ENCODE measurements at regions not wholly inside any gene's neighbourhood (a gene's known extent, or its start where the extent isn't known, plus 50 kb on each side); places are given as distances from the start of the nearest gene placed in this dataset.
"Not testable (repeated sequence)": the region's sequence is repeated elsewhere in the genome, so short reads cannot be mapped to it uniquely, and the experiment has no call there.

DNA sequence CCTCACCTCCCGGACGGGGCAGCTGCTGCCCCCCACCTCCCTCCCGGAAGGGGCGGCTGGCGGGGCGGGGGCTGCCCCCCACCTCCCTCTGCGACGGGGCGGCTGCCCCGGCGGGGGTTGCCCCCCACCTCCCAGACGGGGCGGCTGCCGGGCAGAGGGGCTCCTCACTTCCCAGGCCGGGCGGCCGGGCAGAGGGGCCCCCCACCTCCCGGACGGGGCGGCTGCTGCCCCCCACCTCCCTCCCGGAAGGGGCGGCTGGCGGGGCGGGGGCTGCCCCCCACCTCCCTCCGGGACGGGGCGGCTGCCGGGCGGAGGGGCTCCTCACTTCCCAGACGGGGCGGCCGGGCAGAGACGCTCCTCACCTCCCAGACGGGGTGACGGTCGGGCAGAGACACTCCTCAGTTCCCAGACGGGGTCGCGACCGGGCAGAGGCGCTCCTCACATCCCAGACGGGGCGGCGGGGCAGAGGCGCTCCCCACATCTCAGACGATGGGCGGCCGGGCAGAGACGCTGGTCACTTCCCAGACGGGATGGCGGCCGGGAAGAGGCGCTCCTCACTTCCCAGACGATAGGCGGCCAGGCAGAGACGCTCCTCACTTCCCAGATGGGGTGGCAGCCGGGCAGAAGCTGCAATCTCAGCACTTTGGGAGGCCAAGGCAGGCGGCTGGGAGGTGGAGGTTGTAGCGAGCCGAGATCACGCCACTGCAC lies 1218.8 kb downstream of the GATA3 start:
- not testable (repeated sequence) for DNase-seq (ENCODE audit: extremely low read depth in 1 of 11, low read depth in 9 of 11, low spot score in 4 of 11)

- no peak for DNase-seq (ENCODE audit: extremely low read depth in 1 of 11, low read depth in 9 of 11, low spot score in 4 of 11)
Measured at GRCh38 chr10:9274206-9274755, 1219.8 kb downstream of the GATA3 start.

DNA sequence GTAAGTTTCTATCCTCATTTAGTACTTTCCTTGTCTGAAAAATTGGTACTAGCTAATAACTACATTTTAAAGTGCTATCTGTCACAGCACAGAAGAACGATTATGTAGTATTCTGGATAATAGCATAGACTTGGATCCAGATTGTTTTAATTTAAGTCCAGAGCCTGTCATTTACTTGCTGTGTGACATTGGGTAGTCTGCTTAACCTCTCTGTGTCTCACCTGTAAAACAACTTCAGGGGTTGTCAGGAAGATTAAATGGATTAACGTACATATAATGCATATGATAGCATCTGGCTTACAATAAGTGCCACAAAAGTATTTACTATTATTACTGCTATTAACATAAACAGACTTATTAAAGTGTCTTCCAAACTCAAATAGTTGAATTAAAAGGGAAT lies 1221.4 kb downstream of the GATA3 start:
- DNase-seq (ENCODE audit: extremely low read depth in 1 of 11, low read depth in 9 of 11, low spot score in 4 of 11) = no peak

GRCh38 chr10:9285690-9286089 lies 1231.2 kb downstream of the GATA3 start:
- DNase-seq (ENCODE audit: extremely low read depth in 1 of 11, low read depth in 9 of 11, low spot score in 4 of 11) = no peak

GRCh38 chr10:9289811-9290210 lies 1235.3 kb downstream of the GATA3 start:
- DNase-seq (ENCODE audit: extremely low read depth in 1 of 11, low read depth in 9 of 11, low spot score in 4 of 11) = no peak

DNA sequence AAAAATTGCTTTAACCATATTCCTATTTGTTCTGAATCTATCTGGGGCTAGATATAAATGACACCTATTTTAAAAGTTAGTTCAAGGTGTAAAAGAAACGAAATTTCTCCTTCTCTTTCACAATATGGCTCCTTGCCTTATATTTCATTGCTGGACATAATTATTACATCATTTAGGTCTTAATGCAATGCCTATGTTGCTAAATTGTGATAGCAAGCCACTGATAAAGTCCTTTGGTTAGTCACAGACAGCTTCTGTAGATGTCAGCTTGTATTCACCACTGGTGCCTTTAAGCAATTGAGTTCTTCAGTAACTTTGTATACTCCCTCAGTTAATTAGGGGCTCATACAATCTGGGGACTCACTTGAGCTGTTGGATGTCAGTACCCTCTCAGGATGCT lies 1236.6 kb downstream of the GATA3 start:
- DNase-seq (ENCODE audit: extremely low read depth in 1 of 11, low read depth in 9 of 11, low spot score in 4 of 11) = no peak

- no peak for DNase-seq (ENCODE audit: extremely low read depth in 1 of 11, low read depth in 9 of 11, low spot score in 4 of 11)
Measured at GRCh38 chr10:9294132-9294663, 1239.7 kb downstream of the GATA3 start.

- no peak for DNase-seq (ENCODE audit: extremely low read depth in 1 of 11, low read depth in 9 of 11, low spot score in 4 of 11)
Measured at GRCh38 chr10:9294865-9295264, 1240.4 kb downstream of the GATA3 start.

GRCh38 chr10:9296190-9296589 lies 1241.7 kb downstream of the GATA3 start:
- no peak for DNase-seq (ENCODE audit: extremely low read depth in 1 of 11, low read depth in 9 of 11, low spot score in 4 of 11)

GRCh38 chr10:9297580-9297979 lies 1243.1 kb downstream of the GATA3 start:
- no peak for DNase-seq (ENCODE audit: extremely low read depth in 1 of 11, low read depth in 9 of 11, low spot score in 4 of 11)

DNA sequence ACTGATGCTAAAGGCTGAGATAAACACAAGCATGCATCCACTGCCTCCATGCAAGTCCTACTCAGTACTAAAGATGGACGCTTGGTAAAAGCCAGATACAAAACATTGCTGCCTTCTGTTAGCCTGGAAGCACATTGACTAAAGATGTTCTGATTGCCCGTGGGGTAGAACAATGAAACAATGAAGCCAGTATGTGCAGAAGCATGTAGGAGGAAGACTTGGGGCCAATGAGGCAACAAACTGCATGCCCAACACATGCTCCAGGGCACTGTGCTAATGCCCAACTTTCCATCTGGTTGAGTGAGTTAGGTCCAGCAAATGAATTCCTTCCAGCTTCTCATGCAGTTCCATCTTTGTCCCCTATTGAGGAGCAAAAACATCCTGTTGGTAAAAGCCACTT lies 1245.5 kb downstream of the GATA3 start:
- no peak for DNase-seq (ENCODE audit: extremely low read depth in 1 of 11, low read depth in 9 of 11, low spot score in 4 of 11)

DNA sequence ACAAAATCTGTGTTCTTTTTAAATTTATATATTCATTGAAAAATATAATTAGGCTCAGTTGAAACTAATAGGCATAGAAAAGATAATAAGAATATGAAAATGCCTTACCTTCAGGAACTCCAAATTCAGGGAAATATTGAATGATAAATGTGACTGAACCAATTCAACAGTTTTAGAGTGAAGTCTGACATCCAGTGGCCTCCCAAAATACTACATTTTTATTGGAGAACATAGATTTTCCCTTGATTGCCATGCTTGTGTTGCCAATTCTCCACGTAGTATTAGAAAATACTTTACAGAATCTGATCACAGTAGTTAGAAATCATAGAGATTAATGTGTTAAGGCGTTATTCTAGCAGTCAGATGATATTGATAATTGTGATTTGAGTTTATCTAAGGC lies 1246.7 kb downstream of the GATA3 start:
- no peak for DNase-seq (ENCODE audit: extremely low read depth in 1 of 11, low read depth in 9 of 11, low spot score in 4 of 11)

DNA sequence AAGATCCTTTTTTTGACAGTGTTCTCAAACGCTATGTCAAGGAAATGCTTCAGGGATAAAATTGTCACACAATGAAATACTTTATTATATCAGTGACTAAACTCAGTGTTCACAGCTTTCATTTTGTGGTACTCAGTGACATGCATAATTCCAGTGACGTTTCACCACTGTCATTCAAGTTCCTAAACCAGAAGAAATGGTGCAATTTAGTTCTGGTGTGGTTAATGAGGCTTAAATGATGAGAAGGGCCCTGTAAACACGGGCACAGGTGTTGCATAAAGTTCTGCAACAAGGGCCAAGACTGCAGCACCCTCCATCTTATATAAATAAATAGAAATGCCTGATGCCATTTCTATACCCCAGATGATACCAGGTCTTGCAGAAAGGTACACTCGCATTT lies 1247.1 kb downstream of the GATA3 start:
- no peak for DNase-seq (ENCODE audit: extremely low read depth in 1 of 11, low read depth in 9 of 11, low spot score in 4 of 11)

- DNase-seq (ENCODE audit: extremely low read depth in 1 of 11, low read depth in 9 of 11, low spot score in 4 of 11) = peak in 10 of 11 donors; percentile 33 to 61 (median 51)
Measured at GRCh38 chr10:9302140-9302746, 1247.8 kb downstream of the GATA3 start.

GRCh38 chr10:9305018-9305655 lies 1250.6 kb downstream of the GATA3 start:
- peak in 2 of 11 donors; percentile 28 to 32 for DNase-seq (ENCODE audit: extremely low read depth in 1 of 11, low read depth in 9 of 11, low spot score in 4 of 11)

DNA sequence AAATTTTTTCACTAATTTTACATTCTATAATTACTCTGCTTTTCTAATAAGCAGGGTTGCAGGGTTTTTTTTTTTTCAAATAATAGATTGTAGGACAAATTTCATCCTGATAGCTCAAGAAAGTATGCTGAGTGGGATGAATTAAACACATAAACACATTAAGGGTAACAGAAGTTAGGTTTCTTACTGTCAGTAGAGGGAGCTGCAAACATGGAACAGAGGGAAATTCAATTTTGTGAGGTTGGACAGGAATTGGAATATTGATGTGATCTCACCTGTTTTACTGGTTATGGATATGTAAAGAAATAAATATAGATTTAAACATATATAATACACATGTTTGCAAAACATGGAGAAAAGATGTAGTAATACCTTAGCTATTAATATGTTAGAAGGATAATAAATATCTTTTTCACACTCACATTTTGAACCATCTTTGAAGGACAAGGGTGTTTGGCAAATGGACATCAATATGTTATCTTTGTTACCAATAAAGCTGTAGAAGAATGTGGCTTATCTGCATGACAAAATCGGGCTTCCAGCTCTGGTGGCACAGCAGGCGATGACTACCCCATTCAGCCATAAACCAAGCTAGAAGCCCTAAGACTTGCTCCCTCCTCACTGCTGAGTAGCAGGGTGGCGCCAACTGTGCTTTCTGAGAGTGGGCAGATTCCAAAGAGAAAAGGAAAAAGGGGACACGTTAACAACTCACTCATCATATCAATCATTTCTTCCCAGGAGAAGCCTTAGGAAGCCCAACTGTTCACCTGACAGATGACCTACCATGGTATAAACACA lies 1257.4 kb downstream of the GATA3 start:
- no peak for DNase-seq (ENCODE audit: extremely low read depth in 1 of 11, low read depth in 9 of 11, low spot score in 4 of 11)

- DNase-seq (ENCODE audit: extremely low read depth in 1 of 11, low read depth in 9 of 11, low spot score in 4 of 11) = no peak
Measured at GRCh38 chr10:9315292-9315691, 1260.8 kb downstream of the GATA3 start.

- DNase-seq (ENCODE audit: extremely low read depth in 1 of 11, low read depth in 9 of 11, low spot score in 4 of 11) = peak; percentile 24 to 53 (median 41)
Measured at GRCh38 chr10:9331583-9332008, 1277.1 kb downstream of the GATA3 start.

DNA sequence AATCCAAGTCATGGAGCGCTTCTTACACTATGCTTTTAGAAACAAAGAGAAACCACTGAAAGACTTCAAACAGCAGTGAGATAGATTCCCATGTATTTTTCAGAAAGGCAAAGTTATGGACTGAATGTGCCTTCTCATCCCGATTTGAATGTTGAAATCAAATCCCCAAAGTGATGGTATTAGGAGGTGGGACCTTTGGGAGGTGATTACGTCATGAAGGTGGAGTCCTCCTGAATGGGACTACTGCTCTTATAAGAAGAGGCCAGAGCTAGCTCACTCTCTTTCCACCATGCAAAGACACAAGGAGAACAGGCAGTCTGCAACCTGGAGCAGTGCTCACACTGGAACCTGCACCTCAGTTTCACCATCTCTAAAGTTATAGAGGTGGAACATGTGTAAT lies 1279.8 kb downstream of the GATA3 start:
- no peak for DNase-seq (ENCODE audit: extremely low read depth in 1 of 11, low read depth in 9 of 11, low spot score in 4 of 11)

All from renal cortex interstitium (tissue), 11 donors.